WTC11 (cell line): ENCODE measurements at regions not wholly inside any gene's neighbourhood (a gene's known extent, or its start where the extent isn't known, plus 50 kb on each side); places are given as distances from the start of the nearest gene placed in this dataset.

Source experiments
- ATAC-seq: fragments of 200-7000 bp; cut with Tn5 transposase; 2 replicates; pipeline ENCODE4 v1.10.0; 2021; ENCODE audit warnings: mild to moderate bottlenecking, moderate library complexity
- CTCF ChIA-PET: fragments of 300-600 bp; sonication (Branson Sonifier 250); formaldehyde crosslinking; loops from one replicate; lab custom pipeline; 2021; ENCODE audit warnings: antibody characterized with exemption; lab: Charles Lee
- POLR2A ChIA-PET: fragments of 350-600 bp; sonication (Branson Sonifier 250); formaldehyde crosslinking; loops from one replicate; lab custom pipeline; 2021; ENCODE audit warnings: antibody characterized with exemption; lab: Charles Lee
- DNase-seq: peaks from one replicate; pipeline ENCODE4 v3.0.0; 2021; ENCODE audit warnings: low spot score
- H3K27ac Mint-ChIP-seq: 2 replicates; pipeline ENCODE4 v1.8.0; 2021; ENCODE audit warnings: mixed read lengths
- H3K27me3 Mint-ChIP-seq: 2 replicates; pipeline ENCODE4 v1.8.0; 2021; ENCODE audit warnings: low read depth, mild to moderate bottlenecking, moderate library complexity, mixed read lengths
- H3K36me3 Mint-ChIP-seq: 2 replicates; pipeline ENCODE4 v1.8.0; 2021; ENCODE audit warnings: mixed read lengths
- H3K4me1 Mint-ChIP-seq: 2 replicates; pipeline ENCODE4 v1.8.0; 2022; ENCODE audit warnings: mixed read lengths
- H3K4me3 Mint-ChIP-seq: 2 replicates; pipeline ENCODE4 v1.8.0; 2021; ENCODE audit warnings: mild to moderate bottlenecking, moderate library complexity, mixed read lengths
- H3K9me3 Mint-ChIP-seq: 2 replicates; pipeline ENCODE4 v1.8.0; 2021; ENCODE audit warnings: mixed read lengths
- AR ChIP-seq: fragments of 250-450 bp; sonication (Bioruptor Pico); IDR thresholded peaks from 2 replicates; pipeline ENCODE4 v1.9.0; 2021; ENCODE audit warnings: mild to moderate bottlenecking
- CDX4 ChIP-seq: fragments of 250-450 bp; sonication (Bioruptor Pico); IDR thresholded peaks from 2 replicates; pipeline ENCODE4 v1.9.0; 2021; ENCODE audit warnings: moderate library complexity, mild to moderate bottlenecking, inconsistent platforms, borderline replicate concordance
- EMX1 ChIP-seq: fragments of 250-450 bp; sonication (Bioruptor Pico); IDR thresholded peaks from 2 replicates; pipeline ENCODE4 v1.8.0; 2021; ENCODE audit warnings: mild to moderate bottlenecking
- ERG ChIP-seq: fragments of 250-450 bp; sonication (Bioruptor Pico); IDR thresholded peaks from 2 replicates; pipeline ENCODE4 v1.8.0; 2021; ENCODE audit warnings: mild to moderate bottlenecking
- ETV6 ChIP-seq: sonication (generic); formaldehyde crosslinking; IDR thresholded peaks from 2 replicates; pipeline ENCODE4 v1.8.1; 2022; ENCODE audit warnings: mild to moderate bottlenecking, missing genetic modification reagents
- IRF2 ChIP-seq: sonication (generic); formaldehyde crosslinking; IDR thresholded peaks from 2 replicates; pipeline ENCODE4 v1.8.0; 2022; ENCODE audit warnings: low read depth, missing genetic modification reagents, borderline replicate concordance
- JUN ChIP-seq: sonication (generic); formaldehyde crosslinking; IDR thresholded peaks from 2 replicates; pipeline ENCODE4 v1.8.0; 2023; ENCODE audit warnings: mild to moderate bottlenecking, missing genetic modification reagents
- MXD4 ChIP-seq: fragments of 250-450 bp; sonication (Bioruptor Pico); IDR thresholded peaks from 2 replicates; pipeline ENCODE4 v1.8.0; 2021; ENCODE audit warnings: mild to moderate bottlenecking, moderate library complexity, borderline replicate concordance
- NFYB ChIP-seq: sonication (generic); formaldehyde crosslinking; conservative IDR thresholded peaks from 2 replicates; pipeline ENCODE4 v1.8.0; 2022; ENCODE audit warnings: low read depth, missing genetic modification reagents
- PRDM15 ChIP-seq: sonication (generic); formaldehyde crosslinking; IDR thresholded peaks from 2 replicates; pipeline ENCODE4 v1.8.0; 2022; ENCODE audit warnings: missing genetic modification reagents
- PRRX2 ChIP-seq: fragments of 250-450 bp; sonication (Bioruptor Pico); IDR thresholded peaks from 2 replicates; pipeline ENCODE4 v1.8.0; 2021; ENCODE audit warnings: mild to moderate bottlenecking
- TCF7 ChIP-seq: sonication (generic); formaldehyde crosslinking; IDR thresholded peaks from 2 replicates; pipeline ENCODE4 v1.8.0; 2022; ENCODE audit warnings: mild to moderate bottlenecking, low read depth, missing genetic modification reagents, moderate library complexity
- TEAD4 ChIP-seq: sonication (generic); formaldehyde crosslinking; IDR thresholded peaks from 2 replicates; pipeline ENCODE4 v1.8.0; 2022; ENCODE audit warnings: mild to moderate bottlenecking, missing genetic modification reagents
- ZNF121 ChIP-seq: sonication (generic); formaldehyde crosslinking; IDR thresholded peaks from 2 replicates; pipeline ENCODE4 v1.8.0; 2023; ENCODE audit warnings: missing genetic modification reagents
- ZNF416 ChIP-seq: fragments of 250-450 bp; sonication (Bioruptor Pico); IDR thresholded peaks from 2 replicates; pipeline ENCODE4 v1.9.0; 2021; ENCODE audit warnings: mild to moderate bottlenecking, inconsistent platforms
- ZNF671 ChIP-seq: fragments of 250-450 bp; sonication (Bioruptor Pico); IDR thresholded peaks from 2 replicates; pipeline ENCODE4 v1.8.0; 2021; ENCODE audit warnings: mild to moderate bottlenecking
- TF ChIP-seq, protein P1 (sequence below): fragments of 250-450 bp; sonication (Bioruptor Pico); IDR thresholded peaks from 2 replicates; pipeline ENCODE4 v1.9.0; 2021; ENCODE audit warnings: mild to moderate bottlenecking, borderline replicate concordance
- TF ChIP-seq, protein P2 (sequence below): sonication (generic); formaldehyde crosslinking; IDR thresholded peaks from 2 replicates; pipeline ENCODE4 v1.8.0; 2023; ENCODE audit warnings: missing genetic modification reagents, mild to moderate bottlenecking, borderline replicate concordance

GRCh38 chr4:43732829-43733426 lies 715.7 kb downstream of the KCTD8 start (continued):
- TF ChIP-seq PRDM15 (no peak), EMX1 (CRISPR knock-in tag) (no peak), CDX4 (CRISPR knock-in tag) (no peak), ETV6 (CRISPR knock-in tag) (no peak), PRRX2 (CRISPR knock-in tag) (no peak)
- TF ChIP-seq, protein P1, sequence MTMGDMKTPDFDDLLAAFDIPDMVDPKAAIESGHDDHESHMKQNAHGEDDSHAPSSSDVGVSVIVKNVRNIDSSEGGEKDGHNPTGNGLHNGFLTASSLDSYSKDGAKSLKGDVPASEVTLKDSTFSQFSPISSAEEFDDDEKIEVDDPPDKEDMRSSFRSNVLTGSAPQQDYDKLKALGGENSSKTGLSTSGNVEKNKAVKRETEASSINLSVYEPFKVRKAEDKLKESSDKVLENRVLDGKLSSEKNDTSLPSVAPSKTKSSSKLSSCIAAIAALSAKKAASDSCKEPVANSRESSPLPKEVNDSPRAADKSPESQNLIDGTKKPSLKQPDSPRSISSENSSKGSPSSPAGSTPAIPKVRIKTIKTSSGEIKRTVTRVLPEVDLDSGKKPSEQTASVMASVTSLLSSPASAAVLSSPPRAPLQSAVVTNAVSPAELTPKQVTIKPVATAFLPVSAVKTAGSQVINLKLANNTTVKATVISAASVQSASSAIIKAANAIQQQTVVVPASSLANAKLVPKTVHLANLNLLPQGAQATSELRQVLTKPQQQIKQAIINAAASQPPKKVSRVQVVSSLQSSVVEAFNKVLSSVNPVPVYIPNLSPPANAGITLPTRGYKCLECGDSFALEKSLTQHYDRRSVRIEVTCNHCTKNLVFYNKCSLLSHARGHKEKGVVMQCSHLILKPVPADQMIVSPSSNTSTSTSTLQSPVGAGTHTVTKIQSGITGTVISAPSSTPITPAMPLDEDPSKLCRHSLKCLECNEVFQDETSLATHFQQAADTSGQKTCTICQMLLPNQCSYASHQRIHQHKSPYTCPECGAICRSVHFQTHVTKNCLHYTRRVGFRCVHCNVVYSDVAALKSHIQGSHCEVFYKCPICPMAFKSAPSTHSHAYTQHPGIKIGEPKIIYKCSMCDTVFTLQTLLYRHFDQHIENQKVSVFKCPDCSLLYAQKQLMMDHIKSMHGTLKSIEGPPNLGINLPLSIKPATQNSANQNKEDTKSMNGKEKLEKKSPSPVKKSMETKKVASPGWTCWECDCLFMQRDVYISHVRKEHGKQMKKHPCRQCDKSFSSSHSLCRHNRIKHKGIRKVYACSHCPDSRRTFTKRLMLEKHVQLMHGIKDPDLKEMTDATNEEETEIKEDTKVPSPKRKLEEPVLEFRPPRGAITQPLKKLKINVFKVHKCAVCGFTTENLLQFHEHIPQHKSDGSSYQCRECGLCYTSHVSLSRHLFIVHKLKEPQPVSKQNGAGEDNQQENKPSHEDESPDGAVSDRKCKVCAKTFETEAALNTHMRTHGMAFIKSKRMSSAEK (CRISPR knock-in tag) = no peak
- TF ChIP-seq, all 79 proteins: peak for 0

GRCh38 chr4:43742083-43742482 lies 706.5 kb downstream of the KCTD8 start:
- Mint-ChIP-seq H3K4me3 (no peak overlapping the region), H3K9me3 (peaks cover 9% of the 10 kb centered on the region), H3K36me3 (no peaks in the 10 kb centered on the region), H3K4me1 (no peaks in the 10 kb centered on the region), H3K27ac (no peak overlapping the region), H3K27me3 (no peaks in the 10 kb centered on the region)
- DNase-seq (no peak), ATAC-seq (no peak)
- POLR2A ChIA-PET = no interaction called here
- CTCF ChIA-PET = no interaction called here
- TF ChIP-seq, protein P2, sequence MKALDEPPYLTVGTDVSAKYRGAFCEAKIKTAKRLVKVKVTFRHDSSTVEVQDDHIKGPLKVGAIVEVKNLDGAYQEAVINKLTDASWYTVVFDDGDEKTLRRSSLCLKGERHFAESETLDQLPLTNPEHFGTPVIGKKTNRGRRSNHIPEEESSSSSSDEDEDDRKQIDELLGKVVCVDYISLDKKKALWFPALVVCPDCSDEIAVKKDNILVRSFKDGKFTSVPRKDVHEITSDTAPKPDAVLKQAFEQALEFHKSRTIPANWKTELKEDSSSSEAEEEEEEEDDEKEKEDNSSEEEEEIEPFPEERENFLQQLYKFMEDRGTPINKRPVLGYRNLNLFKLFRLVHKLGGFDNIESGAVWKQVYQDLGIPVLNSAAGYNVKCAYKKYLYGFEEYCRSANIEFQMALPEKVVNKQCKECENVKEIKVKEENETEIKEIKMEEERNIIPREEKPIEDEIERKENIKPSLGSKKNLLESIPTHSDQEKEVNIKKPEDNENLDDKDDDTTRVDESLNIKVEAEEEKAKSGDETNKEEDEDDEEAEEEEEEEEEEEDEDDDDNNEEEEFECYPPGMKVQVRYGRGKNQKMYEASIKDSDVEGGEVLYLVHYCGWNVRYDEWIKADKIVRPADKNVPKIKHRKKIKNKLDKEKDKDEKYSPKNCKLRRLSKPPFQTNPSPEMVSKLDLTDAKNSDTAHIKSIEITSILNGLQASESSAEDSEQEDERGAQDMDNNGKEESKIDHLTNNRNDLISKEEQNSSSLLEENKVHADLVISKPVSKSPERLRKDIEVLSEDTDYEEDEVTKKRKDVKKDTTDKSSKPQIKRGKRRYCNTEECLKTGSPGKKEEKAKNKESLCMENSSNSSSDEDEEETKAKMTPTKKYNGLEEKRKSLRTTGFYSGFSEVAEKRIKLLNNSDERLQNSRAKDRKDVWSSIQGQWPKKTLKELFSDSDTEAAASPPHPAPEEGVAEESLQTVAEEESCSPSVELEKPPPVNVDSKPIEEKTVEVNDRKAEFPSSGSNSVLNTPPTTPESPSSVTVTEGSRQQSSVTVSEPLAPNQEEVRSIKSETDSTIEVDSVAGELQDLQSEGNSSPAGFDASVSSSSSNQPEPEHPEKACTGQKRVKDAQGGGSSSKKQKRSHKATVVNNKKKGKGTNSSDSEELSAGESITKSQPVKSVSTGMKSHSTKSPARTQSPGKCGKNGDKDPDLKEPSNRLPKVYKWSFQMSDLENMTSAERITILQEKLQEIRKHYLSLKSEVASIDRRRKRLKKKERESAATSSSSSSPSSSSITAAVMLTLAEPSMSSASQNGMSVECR (CRISPR knock-in tag) = no peak
- TF ChIP-seq AR (CRISPR knock-in tag) (no peak), ZNF416 (CRISPR knock-in tag) (no peak), PRRX2 (CRISPR knock-in tag) (no peak), TCF7 (CRISPR knock-in tag) (no peak), MXD4 (CRISPR knock-in tag) (no peak), NFYB (no peak), TEAD4 (CRISPR knock-in tag) (no peak), ZNF121 (no peak), JUN (CRISPR knock-in tag) (no peak), ERG (CRISPR knock-in tag) (no peak), IRF2 (CRISPR knock-in tag) (no peak), ZNF671 (no peak)
